Small intestine (tissue), 7 donors: ENCODE measurements at regions not wholly inside any gene's neighbourhood (a gene's known extent, or its start where the extent isn't known, plus 50 kb on each side); places are given as distances from the start of the nearest gene placed in this dataset.

Source experiments
- DNase-seq, 2 donors: peaks; one replicate each; pipeline versions ENCODE4 v3.0.0 to v3.0.0-alpha.2; 2013
- FAIRE-seq: peaks from 2 replicates; lab custom pipeline; 2012; peaks lifted over from hg19 to GRCh38; lab: Jason Lieb, UNC
- H3K27ac ChIP-seq, 3 donors: one replicate each; pipeline ENCODE4 v1.5.1; 2013; ENCODE audit warnings: low read length in 2 of 3, mild to moderate bottlenecking in 2 of 3, control low read depth in 1 of 3, inconsistent platforms in 1 of 3, low read depth in 1 of 3, moderate library complexity in 1 of 3
- H3K27me3 ChIP-seq, 3 donors: one replicate each; pipeline ENCODE4 v1.6.1; 2013; ENCODE audit warnings: low read length in 3 of 3, inconsistent platforms in 1 of 3; ENCODE audit not compliant: control insufficient read depth in 3 of 3, insufficient read depth in 3 of 3
- H3K36me3 ChIP-seq, 3 donors: one replicate each; pipeline ENCODE4 v1.6.1; 2013; ENCODE audit warnings: low read length in 3 of 3, inconsistent platforms in 1 of 3, low read depth in 1 of 3, mild to moderate bottlenecking in 1 of 3, moderate library complexity in 1 of 3; ENCODE audit not compliant: control insufficient read depth in 3 of 3, insufficient read depth in 2 of 3
- H3K4me1 ChIP-seq, 3 donors: one replicate each; pipeline ENCODE4 v1.6.1; 2013; ENCODE audit warnings: low read length in 2 of 3, inconsistent platforms in 1 of 3, low read depth in 1 of 3, mild to moderate bottlenecking in 1 of 3, moderate library complexity in 1 of 3; ENCODE audit not compliant: control insufficient read depth in 3 of 3, insufficient read depth in 2 of 3
- H3K4me3 ChIP-seq, 3 donors: one replicate each; pipeline ENCODE4 v1.5.1; 2013; ENCODE audit warnings: low read length in 3 of 3, control low read depth in 1 of 3, inconsistent platforms in 1 of 3, low read depth in 1 of 3, mild to moderate bottlenecking in 1 of 3, moderate library complexity in 1 of 3
- H3K9me3 ChIP-seq, 2 donors: one replicate each; pipeline ENCODE4 v1.6.1; 2013; ENCODE audit warnings: low read depth in 1 of 2, low read length in 1 of 2; ENCODE audit not compliant: control insufficient read depth in 2 of 2, insufficient read depth in 1 of 2
- WGBS, 3 donors: extraction: QIAGEN DNeasy Blood & Tissue Kit; methylation state at CpG; one replicate each; pipeline ENCODE4 v1.1.7; 2013; 5-methylcytosine and 5-hydroxymethylcytosine counted together
- donor health status: healthy with polysubstance abuse.
- donor health status: control.
- donor health status: control.
- donor health status: Bipolar disorder and iron deficiency.
- donor health status: healthy.

GRCh38 chr18:42181474-42181873, 226.4 kb downstream of the PIK3C3 start:
- Histone ChIP-seq H3K4me1 (no peaks in the 10 kb centered on the region), H3K4me3 (no peak overlapping the region), H3K27me3 (no peaks in the 10 kb centered on the region), H3K27ac (no peak overlapping the region), H3K9me3 (no peaks in the 10 kb centered on the region), H3K36me3 (no peaks in the 10 kb centered on the region)
- DNase-seq (no peak), FAIRE-seq (no peak)
- WGBS, 3 donors, result 91 to 92% (median 92%) methylated on average over 3 of the region's 3 CpGs

- 74 to 80% (median 79%) methylated on average over 7 of the region's 7 CpGs for WGBS, 3 donors
- FAIRE-seq (no peak), DNase-seq (no peak)
- Histone ChIP-seq H3K36me3 (no peaks in the 10 kb centered on the region), H3K4me3 (no peak overlapping the region), H3K27ac (no peak overlapping the region), H3K4me1 (no peaks in the 10 kb centered on the region), H3K9me3 (no peaks in the 10 kb centered on the region), H3K27me3 (no peaks in the 10 kb centered on the region)
Observed at GRCh38 chr18:42182728-42183700, 228.0 kb downstream of the PIK3C3 start.

GRCh38 chr18:42183746-42184145, 228.7 kb downstream of the PIK3C3 start:
- FAIRE-seq, result no peak
- WGBS, 3 donors, result 57 to 74% (median 62%) methylated on average over 4 of the region's 4 CpGs
- H3K9me3 ChIP-seq, result no peaks in the 10 kb centered on the region

GRCh38 chr18:42184685-42185477, 229.8 kb downstream of the PIK3C3 start:
- FAIRE-seq, result no peak
- Histone ChIP-seq H3K36me3 (no peaks in the 10 kb centered on the region), H3K9me3 (peaks cover 0 to 4% of the 10 kb centered on the region in 2 donors), H3K4me3 (no peak overlapping the region), H3K27me3 (no peaks in the 10 kb centered on the region), H3K27ac (no peak overlapping the region), H3K4me1 (no peaks in the 10 kb centered on the region)
- 79 to 89% (median 82%) methylated on average over 15 of the region's 15 CpGs for WGBS, 3 donors
- DNase-seq, result no peak

More at GRCh38 chr18:42183746-42184145, 228.7 kb downstream of the PIK3C3 start:
- Histone ChIP-seq H3K27ac (no peak overlapping the region), H3K36me3 (no peaks in the 10 kb centered on the region), H3K4me1 (no peaks in the 10 kb centered on the region), H3K27me3 (no peaks in the 10 kb centered on the region), H3K4me3 (no peak overlapping the region)
- no peak for DNase-seq

GRCh38 chr18:42185486-42185885, 230.5 kb downstream of the PIK3C3 start:
- Histone ChIP-seq H3K27me3 (no peaks in the 10 kb centered on the region), H3K36me3 (no peaks in the 10 kb centered on the region), H3K27ac (no peak overlapping the region), H3K9me3 (peaks cover 0 to 7% of the 10 kb centered on the region in 2 donors), H3K4me3 (no peak overlapping the region), H3K4me1 (no peaks in the 10 kb centered on the region)
- FAIRE-seq (no peak), DNase-seq (no peak)

GRCh38 chr18:42187611-42188380, 232.8 kb downstream of the PIK3C3 start:
- Histone ChIP-seq H3K4me1 (no peaks in the 10 kb centered on the region), H3K36me3 (no peaks in the 10 kb centered on the region), H3K27me3 (no peaks in the 10 kb centered on the region), H3K9me3 (peaks cover 0 to 7% of the 10 kb centered on the region in 2 donors), H3K4me3 (no peak overlapping the region), H3K27ac (no peak overlapping the region)
- 50 to 63% (median 54%) methylated on average over 4 of the region's 4 CpGs for WGBS, 3 donors
- FAIRE-seq (no peak), DNase-seq (no peak)

- 84 to 94% (median 84%) methylated on average over 3 of the region's 3 CpGs for WGBS, 3 donors
- DNase-seq (no peak), FAIRE-seq (no peak)
- Histone ChIP-seq H3K4me1 (no peaks in the 10 kb centered on the region), H3K27ac (no peak overlapping the region), H3K4me3 (no peak overlapping the region), H3K36me3 (no peaks in the 10 kb centered on the region), H3K9me3 (peaks cover 0 to 7% of the 10 kb centered on the region in 2 donors), H3K27me3 (no peaks in the 10 kb centered on the region)
Observed at GRCh38 chr18:42190643-42191042, 235.6 kb downstream of the PIK3C3 start.
